ENCODE measurements at regions not wholly inside any gene's neighbourhood (a gene's known extent, or its start where the extent isn't known, plus 50 kb on each side); places are given as distances from the start of the nearest gene placed in this dataset.
"Not testable (repeated sequence)": the region's sequence is repeated elsewhere in the genome, so short reads cannot be mapped to it uniquely, and the experiment has no call there.

DNA sequence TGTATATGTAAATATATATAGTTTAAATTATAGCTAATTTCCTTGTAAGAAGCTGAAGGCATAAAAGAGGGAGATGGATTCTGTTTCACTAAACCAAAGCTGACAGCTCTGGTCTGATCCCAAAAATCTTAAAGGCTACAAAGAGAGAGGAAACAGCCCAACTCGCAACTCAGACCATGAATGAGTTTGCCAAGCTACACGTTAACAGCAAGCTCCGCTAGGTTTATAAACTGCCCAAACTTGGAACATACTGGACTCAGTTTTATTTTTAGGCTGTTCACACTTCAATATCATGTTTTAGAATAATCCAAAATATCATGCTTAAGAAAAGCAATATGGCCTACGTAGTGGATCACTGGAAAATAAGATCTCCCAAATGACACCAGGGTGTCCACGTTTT, 318.3 kb upstream of the RPS23 start:
- ChIA-PET CTCF (no interaction called here), POLR2A (no interaction called here)
- Mint-ChIP-seq H3K27me3 (ENCODE audit: low read depth) (peaks cover 15% of the 10 kb centered on the region), H3K4me1 (ENCODE audit: low read depth) (no peaks in the 10 kb centered on the region), H3K36me3 (ENCODE audit: low read depth) (no peaks in the 10 kb centered on the region), H3K4me3 (no peak overlapping the region), H3K9me3 (ENCODE audit: insufficient read depth) (peaks cover 3% of the 10 kb centered on the region), H3K27ac (no peak overlapping the region)
- no peak for ATAC-seq
- DNase-seq = no peak

DNA sequence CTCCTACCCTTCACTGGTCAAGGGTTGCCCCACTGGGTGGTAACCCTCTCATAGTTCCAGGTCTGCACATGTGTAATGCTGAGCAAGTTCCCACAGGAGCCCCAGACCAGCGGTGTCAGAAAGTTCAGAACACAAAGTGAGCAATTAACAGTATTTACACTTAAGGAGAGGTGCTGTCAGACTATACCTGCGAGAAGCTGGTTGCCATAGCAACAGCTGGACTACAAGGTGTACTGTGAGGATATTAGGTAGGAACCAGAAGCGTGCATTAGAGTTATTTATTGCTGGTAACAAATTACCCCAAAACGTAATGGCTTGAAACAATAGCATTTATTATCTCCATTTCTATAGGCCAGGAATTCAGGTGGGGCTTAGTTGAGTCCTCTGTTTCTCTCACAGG, 317.0 kb upstream of the RPS23 start:
- ChIA-PET POLR2A (no interaction called here), CTCF (no interaction called here)

DNA sequence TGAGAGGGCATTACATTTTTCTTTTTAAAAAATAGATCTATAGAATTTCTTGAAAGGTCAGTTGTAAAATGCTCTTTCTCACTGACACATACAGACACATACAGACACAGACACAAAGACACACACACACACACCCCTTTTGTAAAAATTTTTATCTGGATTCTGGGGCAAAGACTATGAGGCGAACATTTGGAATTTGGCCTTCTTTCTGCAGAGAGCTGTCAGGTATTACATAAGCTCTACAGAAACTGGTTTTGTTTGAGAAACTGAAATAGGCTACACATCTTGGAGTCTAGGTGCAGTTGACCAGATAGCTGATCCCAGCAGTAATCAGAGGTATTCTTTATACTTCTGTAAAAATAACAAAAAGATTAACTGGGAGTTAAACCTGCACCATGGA, 315.9 kb upstream of the RPS23 start:
- Mint-ChIP-seq H3K27me3 (ENCODE audit: low read depth) (peaks cover 13% of the 10 kb centered on the region), H3K27ac (no peak overlapping the region)
- CTCF ChIA-PET = no interaction called here

More for the DNA sequence above, 317.0 kb upstream of the RPS23 start:
- no peaks in the 10 kb centered on the region for H3K36me3 Mint-ChIP-seq (ENCODE audit: low read depth)
- no peaks in the 10 kb centered on the region for H3K4me1 Mint-ChIP-seq (ENCODE audit: low read depth)
- H3K9me3 Mint-ChIP-seq (ENCODE audit: insufficient read depth) = peaks cover 8% of the 10 kb centered on the region
- no peak overlapping the region for H3K27ac Mint-ChIP-seq
- DNase-seq (no peak), ATAC-seq (no peak)
- H3K4me3 Mint-ChIP-seq = no peak overlapping the region
- peaks cover 13% of the 10 kb centered on the region for H3K27me3 Mint-ChIP-seq (ENCODE audit: low read depth)

DNA sequence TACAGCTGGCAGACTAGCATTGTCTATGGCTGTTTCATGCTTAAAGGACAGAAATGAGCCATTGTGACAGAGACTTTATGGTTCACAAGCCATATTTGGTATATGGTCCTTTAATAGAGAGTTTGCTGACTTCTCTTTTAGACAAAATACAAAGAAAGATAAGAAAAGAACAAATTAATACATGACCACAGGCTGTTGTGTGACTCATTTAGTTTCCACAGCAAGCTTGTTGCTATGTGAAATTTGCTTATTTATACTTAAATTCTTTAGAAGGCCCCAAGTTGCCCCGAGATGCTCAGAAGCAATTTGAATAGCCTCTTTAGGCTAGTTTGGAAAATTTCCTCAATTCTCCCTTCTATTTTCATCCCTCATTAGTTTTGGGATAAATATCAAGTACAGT, 315.3 kb upstream of the RPS23 start:
- no peak overlapping the region for H3K27ac Mint-ChIP-seq
- H3K36me3 Mint-ChIP-seq (ENCODE audit: low read depth) = no peaks in the 10 kb centered on the region
- DNase-seq = no peak
- no peak for ATAC-seq
- H3K4me1 Mint-ChIP-seq (ENCODE audit: low read depth) = no peaks in the 10 kb centered on the region
- H3K27me3 Mint-ChIP-seq (ENCODE audit: low read depth) = peaks cover 13% of the 10 kb centered on the region
- ChIA-PET POLR2A (no interaction called here), CTCF (no interaction called here)
- H3K4me3 Mint-ChIP-seq = no peak overlapping the region
- H3K9me3 Mint-ChIP-seq (ENCODE audit: insufficient read depth) = peaks cover 8% of the 10 kb centered on the region

More for the DNA sequence above, 315.9 kb upstream of the RPS23 start:
- Mint-ChIP-seq H3K36me3 (ENCODE audit: low read depth) (no peaks in the 10 kb centered on the region), H3K9me3 (ENCODE audit: insufficient read depth) (peaks cover 8% of the 10 kb centered on the region), H3K4me1 (ENCODE audit: low read depth) (no peaks in the 10 kb centered on the region), H3K4me3 (no peak overlapping the region)
- ATAC-seq (no peak), DNase-seq (no peak)
- POLR2A ChIA-PET = no interaction called here

DNA sequence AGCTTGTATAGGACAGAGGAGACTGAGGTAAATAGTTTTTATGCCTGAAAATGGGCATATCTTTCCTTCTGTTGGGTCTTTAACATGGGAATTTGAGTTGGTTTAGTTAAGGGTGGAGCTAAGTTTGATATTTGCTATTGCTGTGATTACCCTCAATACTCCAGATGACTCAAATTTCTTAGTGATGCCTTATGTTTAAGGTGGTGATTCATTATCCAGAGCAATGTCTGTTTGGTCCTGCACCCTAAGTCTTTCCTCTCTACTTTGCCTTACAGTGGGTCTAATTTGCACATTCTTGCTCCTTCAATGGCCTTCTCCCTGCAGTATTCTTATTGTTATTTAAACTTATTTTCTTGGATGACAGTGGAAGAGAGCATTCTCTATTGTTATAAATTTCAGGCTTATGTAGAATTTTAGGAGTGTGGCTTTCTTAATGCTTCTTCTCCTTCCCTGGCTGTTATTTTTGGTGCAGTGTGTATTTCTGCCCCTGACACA, 312.9 kb upstream of the RPS23 start:
- Mint-ChIP-seq H3K4me3 (no peak overlapping the region), H3K9me3 (ENCODE audit: insufficient read depth) (peaks cover 8% of the 10 kb centered on the region), H3K36me3 (ENCODE audit: low read depth) (no peaks in the 10 kb centered on the region), H3K4me1 (ENCODE audit: low read depth) (no peaks in the 10 kb centered on the region), H3K27ac (no peak overlapping the region), H3K27me3 (ENCODE audit: low read depth) (peaks cover 13% of the 10 kb centered on the region)
- ChIA-PET CTCF (no interaction called here), POLR2A (no interaction called here)
- no peak for ATAC-seq
- DNase-seq = no peak

DNA sequence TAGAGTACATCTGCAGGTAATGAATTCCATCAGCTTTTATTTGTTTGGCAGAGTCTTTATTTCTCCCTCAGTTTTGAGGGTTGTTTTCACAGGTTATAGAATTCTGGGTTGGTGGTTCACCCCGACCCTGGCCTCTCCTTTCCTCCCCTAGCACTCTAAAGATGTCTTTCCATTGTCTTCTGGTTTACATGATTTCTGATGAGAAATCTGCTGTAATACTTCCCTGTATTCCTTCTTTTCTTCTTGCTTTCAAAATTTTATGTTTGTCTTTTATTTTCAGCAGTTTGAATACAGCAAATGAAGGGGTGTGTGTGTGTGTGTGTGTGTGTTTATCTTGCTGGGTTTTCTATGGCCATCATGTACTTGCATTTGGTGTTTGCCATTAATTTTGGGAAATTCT, 312.0 kb upstream of the RPS23 start:
- CTCF ChIA-PET = no interaction called here
- H3K36me3 Mint-ChIP-seq (ENCODE audit: low read depth) = no peaks in the 10 kb centered on the region
- no peak overlapping the region for H3K27ac Mint-ChIP-seq
- no peaks in the 10 kb centered on the region for H3K4me1 Mint-ChIP-seq (ENCODE audit: low read depth)
- H3K9me3 Mint-ChIP-seq (ENCODE audit: insufficient read depth) = peaks cover 8% of the 10 kb centered on the region
- H3K4me3 Mint-ChIP-seq = no peak overlapping the region
- H3K27me3 Mint-ChIP-seq (ENCODE audit: low read depth) = peaks cover 13% of the 10 kb centered on the region
- no peak for DNase-seq
- POLR2A ChIA-PET = no interaction called here
- ATAC-seq = no peak

DNA sequence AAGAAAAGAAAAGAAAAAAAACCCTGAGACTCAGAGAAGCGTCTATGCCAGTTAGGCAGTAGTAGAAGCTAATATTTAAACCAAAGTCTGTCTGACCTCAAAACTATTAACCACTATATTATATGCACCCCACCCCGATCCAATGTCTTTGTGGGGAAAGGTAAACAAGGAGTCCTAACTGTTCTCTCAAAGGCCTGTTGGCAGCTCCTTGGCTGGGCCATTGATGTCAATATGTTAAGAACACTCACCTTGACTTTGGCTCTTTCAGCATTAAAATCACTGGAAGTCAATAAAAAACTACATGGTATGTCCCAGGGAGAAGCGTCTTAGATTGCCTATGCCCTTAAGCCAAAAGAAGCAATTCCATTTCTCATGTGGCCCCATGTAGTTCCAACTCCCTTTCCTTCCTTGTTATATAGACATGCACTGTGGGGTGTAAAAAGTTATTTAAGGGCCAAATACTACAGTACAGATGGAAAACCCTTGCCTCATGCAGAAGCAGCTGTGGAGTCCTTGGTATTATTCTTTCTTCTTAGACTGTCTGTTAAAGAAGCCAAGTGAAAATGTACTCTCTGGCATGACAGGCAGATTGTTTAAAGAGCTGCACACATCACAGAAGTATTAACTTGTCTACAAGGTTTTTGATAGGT, 308.6 kb upstream of the RPS23 start:
- Mint-ChIP-seq H3K4me3 (no peak overlapping the region), H3K27me3 (ENCODE audit: low read depth) (peaks cover 7% of the 10 kb centered on the region), H3K27ac (no peak overlapping the region), H3K36me3 (ENCODE audit: low read depth) (no peaks in the 10 kb centered on the region), H3K9me3 (ENCODE audit: insufficient read depth) (peaks cover 8% of the 10 kb centered on the region), H3K4me1 (ENCODE audit: low read depth) (no peaks in the 10 kb centered on the region)
- ChIA-PET POLR2A (no interaction called here), CTCF (no interaction called here)
- DNase-seq = no peak
- no peak for ATAC-seq

DNA sequence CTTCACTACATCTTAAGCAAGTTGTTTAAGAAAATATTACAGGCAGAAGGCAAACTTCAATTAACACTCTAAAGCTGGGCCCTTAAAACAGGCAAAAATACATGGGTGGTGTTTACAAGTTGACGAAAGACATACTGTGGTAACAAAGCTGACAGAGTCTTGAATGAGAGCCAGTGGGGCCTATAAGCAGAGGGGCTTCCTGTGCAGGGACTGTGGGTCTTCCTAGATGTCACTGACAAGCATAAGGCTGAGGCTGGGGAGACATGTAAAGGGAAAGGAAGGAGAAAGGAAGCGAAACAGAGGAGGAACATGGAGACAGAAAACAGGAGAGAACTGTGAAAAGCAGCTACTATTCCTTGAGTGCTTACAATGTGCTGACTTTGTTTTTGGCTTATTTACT, 308.0 kb upstream of the RPS23 start:
- peaks cover 2% of the 10 kb centered on the region for H3K9me3 Mint-ChIP-seq (ENCODE audit: insufficient read depth)
- H3K27ac Mint-ChIP-seq = no peak overlapping the region
- no peaks in the 10 kb centered on the region for H3K4me1 Mint-ChIP-seq (ENCODE audit: low read depth)
- DNase-seq = no peak
- ATAC-seq = no peak
- H3K36me3 Mint-ChIP-seq (ENCODE audit: low read depth) = no peaks in the 10 kb centered on the region
- peaks cover 2% of the 10 kb centered on the region for H3K27me3 Mint-ChIP-seq (ENCODE audit: low read depth)
- POLR2A ChIA-PET = no interaction called here
- no peak overlapping the region for H3K4me3 Mint-ChIP-seq
- CTCF ChIA-PET = no interaction called here

DNA sequence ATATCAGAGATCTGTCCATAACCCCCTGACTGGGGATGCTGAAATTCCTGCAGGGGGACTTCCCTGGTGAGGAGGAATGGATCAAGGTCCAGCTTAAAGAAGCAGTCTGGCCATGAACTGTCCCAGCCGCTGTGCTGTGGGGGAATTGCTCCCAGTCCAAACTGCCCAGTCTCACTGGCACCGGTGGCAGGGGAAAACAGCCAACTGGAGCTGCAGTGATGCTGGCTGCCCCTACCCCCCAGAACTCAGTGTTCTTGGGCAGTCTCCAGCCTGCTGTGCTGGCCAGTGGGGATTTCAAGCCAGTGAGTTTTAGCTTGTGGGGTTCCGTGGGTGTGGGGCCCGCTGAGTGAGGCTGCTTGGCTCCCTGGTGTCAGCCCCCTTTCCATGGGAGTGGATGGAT, 306.5 kb upstream of the RPS23 start:
- no peaks in the 10 kb centered on the region for H3K4me1 Mint-ChIP-seq (ENCODE audit: low read depth)
- DNase-seq = no peak
- CTCF ChIA-PET = no interaction called here
- H3K27ac Mint-ChIP-seq = no peak overlapping the region
- no peak for ATAC-seq
- no peaks in the 10 kb centered on the region for H3K27me3 Mint-ChIP-seq (ENCODE audit: low read depth)
- no peaks in the 10 kb centered on the region for H3K36me3 Mint-ChIP-seq (ENCODE audit: low read depth)
- POLR2A ChIA-PET = no interaction called here
- H3K4me3 Mint-ChIP-seq = no peak overlapping the region
- H3K9me3 Mint-ChIP-seq (ENCODE audit: insufficient read depth) = no peaks in the 10 kb centered on the region

DNA sequence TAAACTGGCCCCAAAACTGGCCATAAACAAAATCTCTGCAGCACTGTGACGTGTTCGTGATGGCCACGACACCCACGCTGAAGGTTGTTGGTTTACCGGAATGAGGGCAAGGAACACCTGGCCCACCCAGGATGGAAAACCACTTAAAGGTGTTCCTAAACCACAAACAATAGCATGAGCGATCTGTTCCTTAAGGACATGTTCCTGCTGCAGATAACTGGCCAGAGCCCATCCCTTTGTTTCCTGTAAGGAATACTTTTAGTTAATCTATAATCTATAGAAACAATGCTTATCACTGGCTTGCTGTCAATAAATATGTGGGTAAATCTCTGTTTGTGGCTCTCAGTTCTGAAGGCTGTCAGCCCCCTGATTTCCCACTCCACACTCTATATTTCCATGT, 305.2 kb upstream of the RPS23 start:
- CTCF ChIA-PET; H3K4me3 Mint-ChIP-seq; DNase-seq; H3K27me3 Mint-ChIP-seq (ENCODE audit: low read depth); H3K4me1 Mint-ChIP-seq (ENCODE audit: low read depth); H3K9me3 Mint-ChIP-seq (ENCODE audit: insufficient read depth); H3K27ac Mint-ChIP-seq; H3K36me3 Mint-ChIP-seq (ENCODE audit: low read depth); ATAC-seq; POLR2A ChIA-PET: not testable (repeated sequence)

DNA sequence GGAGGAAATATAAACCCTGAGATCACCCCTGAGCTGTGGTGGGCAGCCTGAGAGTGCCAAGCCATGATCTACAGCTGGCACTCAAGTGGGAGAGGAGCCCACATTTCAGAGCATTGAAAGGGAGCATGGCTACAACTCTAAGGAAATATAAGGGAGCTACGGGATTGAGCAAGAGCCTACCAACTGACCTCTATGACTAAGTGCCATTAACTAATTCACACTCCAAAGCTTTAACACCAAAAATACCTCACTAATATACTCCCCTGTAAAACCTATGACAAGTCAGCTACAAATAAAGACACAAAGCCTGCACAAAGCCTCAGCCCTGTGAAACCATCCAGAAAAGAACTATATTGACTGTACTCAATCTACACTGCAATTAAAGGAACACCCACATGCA, 286.8 kb upstream of the RPS23 start:
- no peaks in the 10 kb centered on the region for H3K36me3 Mint-ChIP-seq (ENCODE audit: low read depth)
- CTCF ChIA-PET = no interaction called here
- POLR2A ChIA-PET = no interaction called here
- H3K9me3 Mint-ChIP-seq (ENCODE audit: insufficient read depth) = no peaks in the 10 kb centered on the region
- DNase-seq (no peak), ATAC-seq (no peak)
- H3K4me3 Mint-ChIP-seq = no peak overlapping the region
- H3K4me1 Mint-ChIP-seq (ENCODE audit: low read depth) = no peaks in the 10 kb centered on the region
- peaks cover 18% of the 10 kb centered on the region for H3K27me3 Mint-ChIP-seq (ENCODE audit: low read depth)
- H3K27ac Mint-ChIP-seq = no peak overlapping the region

DNA sequence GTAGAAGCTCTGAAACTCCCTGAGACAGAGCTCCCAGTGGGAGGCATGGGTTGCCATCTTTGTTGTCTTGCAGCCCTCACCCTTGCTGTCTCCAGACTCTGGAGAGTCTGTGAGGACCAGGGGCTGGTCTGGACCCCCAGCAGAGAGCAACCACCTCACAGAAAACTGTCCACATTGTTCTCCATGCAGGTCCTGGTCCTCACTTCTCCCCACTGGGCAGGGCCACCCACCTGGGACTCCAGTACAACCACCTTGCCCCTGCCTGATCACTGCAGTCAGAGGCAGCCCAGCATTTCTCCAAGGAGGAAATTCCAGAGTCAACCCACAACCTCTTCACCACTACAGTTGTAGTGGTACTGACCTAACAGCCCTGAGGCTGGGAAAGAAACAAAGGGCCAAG, 285.6 kb upstream of the RPS23 start:
- H3K4me1 Mint-ChIP-seq (ENCODE audit: low read depth) = no peaks in the 10 kb centered on the region
- no peaks in the 10 kb centered on the region for H3K9me3 Mint-ChIP-seq (ENCODE audit: insufficient read depth)
- CTCF ChIA-PET = no interaction called here
- peaks cover 13% of the 10 kb centered on the region for H3K27me3 Mint-ChIP-seq (ENCODE audit: low read depth)
- DNase-seq = no peak
- no peak overlapping the region for H3K4me3 Mint-ChIP-seq
- H3K36me3 Mint-ChIP-seq (ENCODE audit: low read depth) = no peaks in the 10 kb centered on the region
- POLR2A ChIA-PET = no interaction called here
- no peak for ATAC-seq
- H3K27ac Mint-ChIP-seq = no peak overlapping the region

DNA sequence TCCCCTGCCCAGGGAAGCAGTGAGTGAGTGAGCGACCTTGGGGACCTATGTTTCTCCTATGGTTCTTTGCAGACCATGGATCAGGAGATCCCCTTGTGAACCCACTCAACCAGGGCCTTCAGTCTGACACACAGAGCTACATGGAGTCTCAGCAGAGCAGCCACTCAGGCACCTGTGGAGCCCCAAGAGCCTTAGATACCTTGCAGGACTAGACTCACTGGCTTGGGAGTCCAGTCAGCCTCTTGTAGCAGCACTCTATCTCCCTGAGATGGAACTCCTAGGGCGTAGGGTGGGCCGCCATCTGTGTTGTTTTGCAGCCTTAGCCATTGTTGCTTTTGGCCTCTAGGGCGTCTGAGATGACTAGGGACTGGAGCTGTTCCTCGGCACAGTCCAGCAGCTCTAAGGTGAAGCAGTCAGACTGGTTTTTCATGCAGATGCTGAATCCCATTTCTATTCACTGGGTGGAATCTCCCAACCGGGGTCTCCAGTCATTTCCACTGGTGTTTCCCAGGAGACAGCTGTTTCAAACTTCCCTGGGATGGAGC, 284.6 kb upstream of the RPS23 start:
- H3K27me3 Mint-ChIP-seq (ENCODE audit: low read depth) = peaks cover 11% of the 10 kb centered on the region
- H3K36me3 Mint-ChIP-seq (ENCODE audit: low read depth) = no peaks in the 10 kb centered on the region
- POLR2A ChIA-PET = no interaction called here
- H3K4me1 Mint-ChIP-seq (ENCODE audit: low read depth) = no peaks in the 10 kb centered on the region
- CTCF ChIA-PET = no interaction called here
- H3K9me3 Mint-ChIP-seq (ENCODE audit: insufficient read depth) = no peaks in the 10 kb centered on the region
- no peak overlapping the region for H3K27ac Mint-ChIP-seq
- no peak overlapping the region for H3K4me3 Mint-ChIP-seq
- DNase-seq (no peak), ATAC-seq (no peak)

Data from activated CD8-positive, alpha-beta T cell treated with anti-CD3 and anti-CD28 coated beads, Interleukin-2, amount 10 ng/mL, durations not matched to agents 7 days and 5 days (primary cell).